GM18507 (cell line): ENCODE measurements at regions not wholly inside any gene's neighbourhood (a gene's known extent, or its start where the extent isn't known, plus 50 kb on each side); places are given as distances from the start of the nearest gene placed in this dataset.

ENCODE experiments used
- DNase-seq: peaks from one replicate; pipeline ENCODE4 v3.0.0; 2011; ENCODE audit warnings: low read depth; ENCODE audit not compliant: insufficient read length; ENCODE audit errors: extremely low spot score
- FAIRE-seq: peaks from 2 replicates; lab custom pipeline; 2011; peaks lifted over from hg19 to GRCh38; lab: Jason Lieb, UNC

DNA sequence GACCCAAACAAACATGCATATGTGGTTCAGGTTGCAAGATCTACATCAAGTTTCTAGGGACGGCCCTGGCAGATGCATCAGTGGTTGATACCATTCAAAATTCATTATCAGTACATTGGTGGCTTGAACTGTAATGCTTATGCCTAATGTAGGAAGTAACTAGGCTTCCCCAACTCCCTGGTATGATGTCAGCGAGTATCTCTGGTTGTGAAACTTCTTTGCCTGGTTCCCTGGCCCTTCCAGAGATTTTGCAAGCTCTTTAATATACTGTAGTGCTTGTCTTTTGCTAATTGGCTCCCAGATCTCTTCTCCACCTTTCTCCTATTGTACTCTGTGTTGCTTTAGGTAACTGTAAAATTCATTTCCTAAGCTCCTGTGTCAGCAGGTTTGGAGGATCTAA lies 114.8 kb upstream of the RARB start:
- FAIRE-seq, result no peak
- DNase-seq, result no peak

DNA sequence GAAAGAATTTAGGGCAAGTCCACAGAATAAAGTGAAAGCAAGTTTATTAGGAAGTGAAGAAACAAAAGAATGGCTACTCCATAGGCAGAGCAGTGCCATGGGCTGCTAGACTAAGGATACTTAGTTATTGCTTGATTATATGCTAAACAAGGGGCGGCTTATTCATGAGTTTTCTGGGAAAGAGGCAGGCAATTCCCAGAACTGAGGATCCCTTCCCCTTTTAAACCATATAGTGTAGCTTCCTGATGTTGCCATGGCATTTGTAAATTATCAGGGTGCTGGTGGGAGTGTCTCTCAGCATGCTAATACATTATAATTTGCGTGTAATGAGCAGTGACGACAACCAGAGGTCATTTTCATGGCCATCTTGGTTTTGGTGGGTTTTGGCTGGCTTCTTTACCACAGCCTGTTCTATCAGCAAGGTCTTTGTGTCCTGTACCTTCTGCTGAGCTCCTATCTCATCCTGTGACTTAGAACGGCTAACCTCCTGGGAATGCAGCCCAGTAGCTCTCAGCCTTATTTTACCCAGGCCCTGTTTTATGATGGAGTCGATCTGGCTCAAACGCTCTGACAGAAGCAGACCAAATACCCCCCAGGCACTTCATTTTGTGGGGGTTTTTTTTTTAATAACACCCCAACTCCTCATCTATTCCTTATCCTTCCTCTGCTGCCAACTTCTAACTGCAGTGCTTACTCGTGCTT lies 103.0 kb upstream of the RARB start:
- DNase-seq (no peak), FAIRE-seq (no peak)

DNA sequence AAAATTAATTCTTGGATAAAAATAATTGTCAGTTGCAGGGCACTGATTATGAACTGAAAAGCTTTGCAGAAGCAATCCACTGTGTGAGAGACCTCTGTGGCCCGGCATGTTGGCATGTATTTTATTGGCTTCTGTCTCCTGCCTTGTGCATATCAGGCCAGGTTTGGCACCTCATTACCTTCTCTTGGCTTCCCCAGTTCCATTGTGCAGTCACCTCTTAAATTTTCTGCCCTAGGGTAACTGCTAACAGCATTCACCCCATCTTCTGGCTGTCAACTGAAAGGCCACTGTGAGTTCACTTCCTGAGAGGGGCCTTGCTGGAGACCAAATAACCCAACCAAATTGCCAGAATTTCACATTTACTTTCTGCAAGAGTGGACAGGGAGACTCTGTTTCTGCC lies 92.7 kb upstream of the RARB start:
- FAIRE-seq (no peak), DNase-seq (no peak)

DNA sequence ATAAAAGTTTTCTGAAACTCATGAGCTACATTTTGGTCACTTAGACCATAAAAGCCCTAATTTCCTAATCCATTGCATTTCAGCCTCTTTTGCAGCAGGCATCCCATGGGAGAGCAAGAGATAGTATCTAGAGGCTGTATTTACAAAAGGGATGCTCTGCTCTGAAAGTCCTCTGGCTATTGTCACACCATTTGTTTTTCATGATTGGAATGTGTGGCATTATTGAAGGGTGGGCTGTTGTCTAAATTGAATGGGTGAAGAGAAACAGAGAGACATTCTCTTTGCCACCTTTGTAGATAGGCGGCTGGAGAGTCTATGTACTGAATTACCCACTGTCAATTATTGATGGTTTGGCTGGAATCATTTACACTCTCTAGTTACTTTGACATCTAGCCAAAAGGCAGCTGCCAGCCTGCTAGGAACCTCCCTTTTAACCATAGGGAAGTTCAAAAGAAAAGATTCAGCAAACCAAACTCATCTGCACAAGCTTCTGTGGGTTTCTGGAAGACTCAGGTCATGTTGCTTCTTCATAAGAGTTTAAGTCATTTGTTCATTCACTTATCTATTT lies 89.8 kb upstream of the RARB start:
- DNase-seq (no peak), FAIRE-seq (no peak)

DNA sequence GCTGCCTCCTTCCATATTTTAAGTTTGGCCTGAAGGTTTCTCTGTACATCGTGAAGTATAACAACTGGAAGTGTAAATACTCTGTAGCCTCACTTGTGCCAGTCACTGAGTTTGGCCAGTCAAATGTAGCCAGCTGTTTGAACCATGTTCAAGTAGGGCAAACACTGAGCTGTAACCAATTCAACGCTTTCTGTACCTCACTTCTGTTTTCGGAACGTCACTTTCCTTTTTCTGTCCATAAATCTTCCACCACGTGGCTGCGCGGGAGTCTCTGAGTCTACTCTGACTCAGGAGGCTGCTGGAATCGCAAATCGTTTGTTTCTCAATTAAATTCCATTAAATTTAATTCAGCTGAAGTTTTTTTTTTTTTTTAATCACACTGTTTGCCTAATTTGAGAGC lies 88.8 kb upstream of the RARB start:
- no peak for FAIRE-seq

DNA sequence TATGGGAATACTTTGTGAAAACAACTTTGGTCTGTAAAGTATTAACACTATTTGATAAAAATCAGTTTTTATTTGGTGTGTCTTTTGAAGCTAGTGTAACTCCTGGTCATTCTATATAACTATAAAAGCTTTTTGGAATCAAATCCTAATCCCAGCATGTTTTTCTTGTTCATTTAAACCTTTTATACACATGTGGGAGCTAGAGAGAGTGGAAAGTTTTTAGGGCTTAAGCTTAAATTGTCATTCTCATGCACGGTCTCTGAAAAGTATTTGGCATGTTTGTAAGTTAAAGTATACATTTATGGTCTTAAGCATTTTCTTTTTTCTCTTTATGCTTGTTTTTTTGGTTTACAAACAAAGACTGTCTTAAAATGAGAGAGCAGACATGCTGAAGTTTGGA lies 83.4 kb upstream of the RARB start:
- FAIRE-seq (no peak), DNase-seq (no peak)

More for the DNA sequence above, 88.8 kb upstream of the RARB start:
- DNase-seq, result no peak

DNA sequence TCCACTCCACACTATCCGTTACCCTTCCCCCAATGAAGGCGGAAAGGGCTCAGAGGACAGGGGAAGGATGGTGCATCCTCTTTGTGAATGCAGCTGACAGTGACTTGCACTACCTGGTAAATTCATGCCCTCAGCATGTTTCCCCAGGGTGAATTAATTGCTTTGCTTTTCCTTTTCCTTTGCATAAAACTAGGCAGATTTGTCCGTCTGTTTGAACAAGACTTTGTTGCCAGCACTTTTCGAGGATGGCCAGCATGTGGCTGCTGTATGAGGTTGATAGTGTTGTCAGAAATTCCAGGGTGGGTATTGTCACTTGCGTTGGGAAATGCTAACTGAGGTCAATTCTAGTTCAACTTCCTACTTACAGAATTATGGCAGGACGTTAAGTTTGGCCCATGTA lies 79.0 kb upstream of the RARB start:
- no peak for FAIRE-seq
- DNase-seq, result no peak

DNA sequence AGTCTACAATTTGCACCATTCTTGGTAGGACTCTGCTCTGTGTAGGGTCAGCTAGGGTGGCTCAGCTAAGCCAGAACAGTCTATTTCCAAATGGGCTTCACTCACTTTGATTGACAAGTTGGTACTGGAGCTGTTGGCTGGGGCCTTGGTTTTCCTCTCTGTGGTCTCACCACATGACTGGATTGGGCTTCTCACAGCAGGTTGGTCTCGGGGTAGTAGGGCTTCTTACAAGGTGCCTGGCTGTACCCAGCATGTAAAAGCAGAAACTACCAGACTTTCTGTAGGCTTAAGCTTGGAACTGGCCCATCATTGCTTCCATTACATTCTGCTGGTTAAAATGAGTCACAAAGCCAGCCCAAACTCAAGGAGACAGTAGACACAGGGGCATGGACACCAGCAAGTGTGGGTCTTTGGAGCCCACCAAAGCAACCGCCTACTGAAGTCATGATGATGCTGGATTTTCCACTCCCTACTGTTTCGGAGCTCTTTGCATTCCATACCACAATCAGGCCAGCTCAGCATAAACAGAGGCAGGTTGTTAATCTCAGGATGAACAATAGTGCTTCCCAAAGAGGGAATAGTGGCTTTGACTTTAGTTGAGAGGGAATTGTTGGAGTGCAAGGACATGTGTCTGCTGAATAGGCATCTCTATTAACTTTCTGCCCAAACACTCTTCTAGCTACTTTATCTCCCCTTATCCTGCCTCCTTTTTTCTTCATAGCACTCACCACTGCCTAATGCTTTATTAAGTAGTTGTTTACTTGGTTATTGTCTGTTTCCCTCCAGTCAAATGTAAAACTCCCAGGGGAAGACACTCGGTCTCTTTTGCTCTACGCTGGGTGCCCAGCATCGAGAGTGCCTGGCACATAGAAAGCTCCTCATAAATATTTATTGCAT lies 78.0 kb upstream of the RARB start:
- FAIRE-seq, result no peak

DNA sequence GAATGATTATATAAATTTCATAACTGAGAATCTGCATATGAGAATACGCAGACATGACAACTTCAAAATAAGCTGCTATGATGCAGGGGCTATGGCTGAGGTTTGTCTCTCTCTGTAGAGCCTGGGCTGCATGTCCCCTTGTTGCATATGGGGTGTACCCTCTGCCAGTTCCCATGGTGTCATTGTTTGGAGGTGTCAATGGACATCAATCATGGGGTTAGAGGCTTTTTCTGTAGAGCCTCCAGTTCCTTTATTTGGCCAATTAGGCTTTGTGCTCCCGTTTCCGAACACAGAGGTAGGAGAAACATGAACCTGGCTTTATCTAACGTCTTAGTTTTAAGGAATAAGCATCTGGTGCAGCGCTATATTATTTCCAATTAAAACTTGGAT lies 77.3 kb upstream of the RARB start:
- FAIRE-seq (no peak), DNase-seq (no peak)

More for the DNA sequence above, 78.0 kb upstream of the RARB start:
- no peak for DNase-seq

DNA sequence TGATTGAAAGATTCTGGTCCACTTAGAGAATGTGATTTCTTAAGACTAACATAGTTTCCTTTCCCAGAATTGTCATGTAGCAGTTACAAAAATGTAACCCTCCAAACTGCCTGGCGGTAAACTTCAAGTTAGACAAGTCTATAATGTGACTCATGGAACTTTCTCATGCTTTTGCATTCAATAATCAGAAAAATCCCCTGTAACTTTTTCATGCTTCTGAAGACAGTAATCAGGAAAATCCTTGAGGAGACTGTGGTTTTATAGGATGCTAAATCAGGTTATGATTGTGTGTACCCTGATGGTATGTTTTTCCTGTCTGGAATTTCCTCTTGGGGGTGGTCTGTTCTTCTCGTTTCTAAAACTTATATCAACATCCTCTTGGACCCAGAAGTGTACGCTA lies 74.0 kb upstream of the RARB start:
- DNase-seq (no peak), FAIRE-seq (no peak)

DNA sequence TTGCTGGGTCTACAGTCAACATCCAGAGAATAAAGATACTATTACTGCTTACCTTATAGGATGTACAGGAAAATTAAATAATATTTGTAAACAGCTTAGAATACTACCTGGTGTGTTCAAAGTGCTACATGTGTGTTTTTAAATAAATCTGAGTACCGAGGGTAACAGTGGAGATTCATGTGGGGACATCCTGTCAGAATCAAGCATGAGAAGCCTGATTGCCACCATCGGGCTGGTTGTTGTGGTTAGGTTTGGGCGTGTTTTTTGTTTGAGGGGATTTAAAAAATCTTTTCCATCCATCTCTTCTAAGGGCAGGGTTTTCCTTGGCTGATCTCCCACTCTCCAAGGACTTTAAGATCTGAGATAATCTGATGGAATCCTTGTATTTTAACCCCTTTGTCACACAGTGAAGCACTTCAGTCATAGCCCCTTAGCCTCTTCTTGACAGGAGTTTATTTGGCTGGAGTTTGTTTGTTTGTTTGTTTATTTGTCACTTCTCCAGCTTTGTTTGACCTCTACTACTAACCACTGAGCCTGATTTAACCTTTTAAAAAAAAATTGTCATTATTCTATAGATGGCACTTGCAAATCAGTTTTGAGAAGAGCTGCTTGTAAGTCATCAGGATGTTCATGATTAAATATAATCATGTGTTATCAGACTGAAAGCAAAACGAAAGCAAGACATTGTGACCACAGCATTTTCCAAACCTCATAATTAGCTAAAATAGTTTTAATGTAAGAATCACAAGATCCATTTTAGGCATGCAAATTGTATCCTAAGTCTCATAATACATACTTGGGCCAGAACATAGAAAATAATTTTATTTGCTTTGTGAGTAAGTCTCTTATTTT lies 72.8 kb upstream of the RARB start:
- FAIRE-seq, result no peak

DNA sequence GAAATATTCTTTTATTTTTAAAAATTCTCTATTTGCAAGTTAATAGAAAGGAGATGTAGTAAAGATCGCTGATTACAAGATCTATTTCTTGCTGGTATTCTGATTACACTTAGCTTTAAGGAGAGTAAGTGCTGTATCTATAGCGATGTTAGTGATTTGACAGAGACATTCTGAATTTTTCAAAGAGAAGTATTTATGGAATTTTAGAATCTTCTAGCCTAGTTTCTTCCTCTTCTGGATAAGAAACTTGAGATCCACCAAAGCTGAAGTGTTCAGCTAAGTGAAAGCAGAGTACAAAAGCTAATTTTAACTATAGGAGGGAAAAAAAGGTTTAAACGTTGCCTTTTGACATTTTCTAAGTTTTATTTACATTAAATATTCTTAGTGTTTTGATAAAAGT lies 72.1 kb upstream of the RARB start:
- no peak for FAIRE-seq
- no peak for DNase-seq

More for the DNA sequence above, 72.8 kb upstream of the RARB start:
- DNase-seq, result no peak

DNA sequence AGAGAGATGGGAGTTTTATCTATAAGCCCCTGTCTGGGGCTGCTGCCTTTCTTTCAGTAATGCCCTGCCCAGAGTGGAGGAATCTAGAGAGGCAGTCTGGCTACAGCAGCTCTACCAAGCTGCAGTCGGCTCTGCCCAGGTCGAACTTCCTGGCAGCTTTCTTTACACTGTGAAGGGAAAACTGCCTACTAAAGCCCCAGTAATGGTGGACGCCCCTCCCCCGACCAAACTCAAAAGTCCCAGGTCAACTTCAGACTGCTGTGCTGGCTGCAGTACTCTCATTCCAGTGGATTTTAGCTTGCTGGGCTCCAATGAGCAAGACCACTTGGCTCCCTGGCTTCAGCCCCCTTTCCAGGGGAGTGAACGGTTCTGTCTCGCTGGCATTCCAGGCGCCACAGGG lies 65.9 kb upstream of the RARB start:
- DNase-seq, result no peak
- FAIRE-seq, result no peak

DNA sequence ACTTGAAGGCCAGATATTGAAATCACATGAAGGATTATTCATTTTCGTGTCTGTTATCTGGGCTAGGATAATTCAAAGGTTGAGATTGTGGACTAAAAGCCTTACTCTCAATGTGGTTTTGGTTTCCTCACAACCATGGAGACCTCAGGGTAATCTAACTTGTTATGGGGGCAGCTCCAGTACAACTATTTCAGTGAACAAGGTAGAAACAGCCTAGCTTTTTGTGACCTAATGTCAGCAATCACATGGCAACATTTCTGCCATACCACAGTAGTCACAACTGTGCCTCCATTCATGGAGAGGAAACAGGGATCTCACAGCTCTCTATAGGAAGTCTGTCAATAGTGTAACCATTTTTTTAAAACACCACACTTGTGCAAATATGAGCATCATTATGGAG lies 62.4 kb upstream of the RARB start:
- no peak for DNase-seq
- FAIRE-seq, result no peak

DNA sequence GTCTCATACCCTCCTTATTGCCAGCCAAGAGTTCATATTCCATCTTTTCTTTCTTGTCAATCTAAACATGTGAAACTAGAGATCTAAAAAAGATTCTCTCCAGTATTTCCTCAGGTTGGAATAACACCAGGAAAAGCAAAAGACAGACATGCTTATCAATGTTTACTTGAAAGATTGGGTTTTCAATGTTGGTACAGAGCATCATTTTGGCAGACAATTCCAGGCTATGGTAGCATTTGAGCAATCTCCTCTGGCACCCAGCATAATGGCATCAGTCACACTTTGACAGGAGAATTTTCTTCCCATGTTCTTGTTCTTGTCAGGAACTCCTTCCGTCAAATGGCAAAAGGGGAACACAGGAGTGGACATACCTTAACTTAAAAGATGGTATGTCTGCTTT lies 61.0 kb upstream of the RARB start:
- no peak for DNase-seq
- FAIRE-seq, result no peak

DNA sequence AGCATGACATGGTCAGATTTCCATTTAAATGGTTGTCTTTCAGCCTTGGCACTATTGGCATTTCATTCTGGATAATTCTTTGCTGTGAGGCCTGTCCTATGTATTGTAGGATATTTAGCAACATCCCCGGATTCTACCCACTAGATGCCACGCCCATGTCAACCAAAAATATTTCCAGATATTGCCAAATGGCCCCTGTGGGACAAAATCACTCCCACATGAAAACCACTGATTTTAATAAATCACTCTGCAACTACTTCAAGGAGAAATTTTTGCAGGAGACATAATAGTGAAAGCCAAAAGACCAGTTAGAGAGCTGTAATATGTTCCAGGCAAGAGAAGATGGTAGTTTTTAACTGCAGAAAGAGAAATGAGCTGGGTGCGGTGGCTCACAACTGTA lies 55.9 kb upstream of the RARB start:
- FAIRE-seq (no peak), DNase-seq (no peak)

DNA sequence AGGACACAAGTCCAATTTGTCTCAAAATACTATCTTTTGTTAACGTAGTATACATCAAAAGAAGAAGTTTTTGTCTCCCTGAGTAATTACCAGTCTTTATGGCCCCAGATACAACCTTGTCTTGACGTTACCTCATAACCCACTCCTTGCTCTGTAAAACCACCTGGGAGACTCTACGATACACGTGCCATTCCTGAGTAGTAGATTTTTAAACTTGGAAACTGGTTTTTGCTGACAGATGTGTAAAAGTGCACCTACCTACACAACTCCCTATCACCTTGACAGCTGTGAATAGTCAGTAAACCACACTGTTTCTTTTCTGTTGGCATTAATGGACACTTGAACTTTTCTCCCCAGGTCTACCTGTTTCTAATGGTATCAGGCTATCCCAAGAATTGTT lies 51.7 kb upstream of the RARB start:
- no peak for DNase-seq
- no peak for FAIRE-seq

DNA sequence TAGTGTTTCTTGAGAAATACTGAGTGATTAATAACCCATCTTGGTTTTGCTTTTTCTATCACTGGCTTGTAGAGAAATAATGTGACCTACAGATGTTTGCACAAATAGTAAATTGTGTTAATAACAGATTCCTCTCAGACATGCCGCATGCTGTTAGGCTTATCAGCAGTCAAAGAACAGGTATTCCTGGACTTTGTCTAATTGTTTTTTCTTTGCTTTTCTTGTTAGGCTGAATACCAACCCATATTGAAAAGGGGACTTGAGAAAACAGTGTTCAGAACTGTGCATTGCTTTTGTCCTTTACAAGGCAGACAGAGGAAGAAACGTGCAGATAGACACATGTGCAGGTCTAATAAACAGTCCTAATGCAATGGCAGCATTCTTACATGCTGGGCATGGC lies 51.0 kb upstream of the RARB start:
- DNase-seq (no peak), FAIRE-seq (no peak)
